ENCODE measurements at regions not wholly inside any gene's neighbourhood (a gene's known extent, or its start where the extent isn't known, plus 50 kb on each side); places are given as distances from the start of the nearest gene placed in this dataset.
"Not testable (repeated sequence)": the region's sequence is repeated elsewhere in the genome, so short reads cannot be mapped to it uniquely, and the experiment has no call there.

DNA sequence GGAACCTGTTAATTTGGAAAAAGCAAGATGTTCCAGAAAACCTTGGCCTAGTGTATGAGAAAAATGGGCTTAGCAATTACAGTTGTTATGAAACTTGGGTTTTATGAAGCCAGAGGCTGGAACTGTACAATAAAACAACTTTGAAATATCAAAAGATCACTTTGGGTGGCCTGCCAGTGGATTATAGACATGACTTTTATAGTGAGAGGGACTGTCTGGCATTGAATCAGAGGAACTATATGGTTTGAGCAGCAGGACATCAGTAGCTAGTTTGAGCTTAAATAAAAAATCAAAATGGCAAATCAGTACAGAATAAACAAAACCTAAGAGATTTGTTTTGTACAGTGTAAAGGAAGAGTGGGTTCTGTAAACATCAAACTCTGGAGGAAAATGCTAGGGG is 115.0 kb upstream of the PTPRG start:
- DNase-seq, result no peak

DNA sequence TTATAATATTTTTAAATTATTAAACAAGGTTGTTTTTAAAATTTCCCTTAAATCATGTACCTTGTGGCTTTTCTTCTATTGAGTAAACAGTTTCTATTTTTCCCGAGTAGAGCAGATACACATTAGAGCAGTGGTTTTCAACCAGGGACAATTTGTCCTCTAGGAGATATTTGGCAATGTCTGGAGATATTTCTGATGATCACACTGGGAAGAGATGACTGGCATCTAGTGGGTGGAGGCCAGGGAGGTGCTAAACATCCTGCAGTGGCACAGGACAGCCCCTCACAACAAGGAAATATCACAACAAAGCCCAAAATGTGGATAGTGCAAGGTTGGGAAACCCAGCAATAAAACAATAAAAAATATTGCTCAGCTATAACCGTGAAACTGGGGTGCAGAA is 113.0 kb upstream of the PTPRG start:
- DNase-seq, result no peak

DNA sequence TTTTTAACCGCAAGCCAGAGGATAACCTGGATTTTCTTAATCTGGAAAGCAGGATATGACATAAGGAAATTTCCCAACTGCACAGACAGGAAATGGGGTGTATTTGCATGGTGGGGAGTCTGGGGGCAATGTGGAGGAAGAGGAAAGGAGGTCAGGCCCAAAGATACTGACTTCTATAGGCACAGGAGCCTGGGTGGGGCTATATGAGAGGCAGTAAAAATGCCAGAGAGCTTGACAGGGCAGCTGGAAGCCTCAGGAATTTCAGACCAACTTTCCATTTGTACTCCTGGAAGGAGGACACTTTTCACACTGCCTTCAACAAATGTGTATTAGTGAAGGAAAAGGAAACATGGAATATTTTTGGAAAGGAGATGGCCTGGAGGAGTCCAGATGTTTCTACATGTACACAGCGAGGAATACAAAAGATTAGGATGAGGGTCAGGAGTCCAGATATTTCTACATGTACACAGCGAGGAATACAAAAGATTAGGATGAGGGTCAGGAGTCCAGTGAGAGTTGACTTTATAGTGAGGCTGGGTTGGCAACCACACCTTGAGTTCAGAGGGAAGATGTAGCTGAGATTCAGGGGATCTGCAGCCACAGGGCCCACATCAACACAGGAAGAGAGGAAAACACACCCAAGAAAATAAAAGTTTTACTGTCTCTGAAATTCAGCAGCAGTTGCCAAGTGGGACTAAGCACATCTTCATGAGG is 111.9 kb upstream of the PTPRG start:
- no peak for DNase-seq

DNA sequence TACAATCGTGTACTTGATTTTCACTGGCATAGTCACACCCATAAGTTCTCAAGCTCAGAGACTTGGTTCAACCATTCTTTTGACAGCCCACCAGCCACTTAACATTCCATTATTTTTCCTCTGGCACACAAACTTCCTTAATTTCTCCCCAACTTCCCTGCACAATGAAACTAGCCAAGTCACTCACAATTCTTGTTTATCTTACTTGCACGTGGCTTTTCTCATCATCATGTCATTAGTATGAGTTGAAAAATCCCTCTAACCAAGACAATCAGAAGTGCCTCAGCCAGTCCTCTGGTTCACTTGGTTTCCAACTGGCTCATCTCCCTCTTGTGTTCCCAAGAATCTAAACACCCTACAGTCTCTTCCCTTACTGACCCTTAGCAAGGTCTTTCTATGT is 110.5 kb upstream of the PTPRG start:
- DNase-seq, result no peak

DNA sequence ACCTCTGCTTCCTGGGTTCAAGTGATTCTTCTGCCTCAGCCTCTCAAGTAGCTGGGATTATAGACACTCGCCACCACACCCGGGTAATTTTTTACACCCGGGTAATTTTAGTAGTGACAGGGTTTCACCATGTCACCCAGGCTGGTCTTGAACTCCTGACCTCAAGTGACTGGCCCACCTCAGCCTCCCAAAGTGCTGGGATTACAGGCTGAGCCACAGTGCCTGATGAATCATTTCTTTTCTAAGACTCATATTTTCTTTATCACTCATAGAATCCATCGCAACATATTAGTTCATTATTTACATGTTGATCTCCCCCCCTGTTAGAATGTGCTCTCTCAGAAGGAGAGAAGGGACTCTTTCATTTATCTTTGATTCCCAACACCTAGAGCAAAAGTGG is 109.5 kb upstream of the PTPRG start:
- no peak for DNase-seq

DNA sequence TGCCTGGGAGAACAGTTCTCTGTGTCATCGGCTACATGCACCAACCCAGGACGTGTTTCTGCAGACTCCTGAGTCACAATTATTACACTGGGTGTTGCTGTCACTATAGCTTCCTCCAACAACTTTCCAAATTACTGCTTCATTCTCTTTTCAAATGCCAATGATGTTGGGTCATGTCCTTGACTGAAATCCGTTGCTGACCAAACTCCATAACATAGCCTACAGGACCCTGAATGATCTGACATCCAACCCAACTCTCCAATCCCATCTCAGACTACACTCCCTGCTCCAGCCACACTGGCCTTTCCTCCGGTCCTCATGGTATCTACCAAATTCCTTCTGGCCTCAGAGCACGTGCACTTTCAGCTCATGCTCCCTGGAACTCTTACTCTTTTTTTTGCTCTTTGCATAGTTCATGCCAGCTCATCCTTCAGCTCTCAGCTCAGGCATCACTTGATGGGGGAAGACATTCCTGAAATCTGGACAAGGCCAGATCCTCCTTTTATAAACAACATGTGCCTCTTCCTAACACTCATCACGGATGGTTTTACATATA is 108.8 kb upstream of the PTPRG start:
- no peak for DNase-seq

DNA sequence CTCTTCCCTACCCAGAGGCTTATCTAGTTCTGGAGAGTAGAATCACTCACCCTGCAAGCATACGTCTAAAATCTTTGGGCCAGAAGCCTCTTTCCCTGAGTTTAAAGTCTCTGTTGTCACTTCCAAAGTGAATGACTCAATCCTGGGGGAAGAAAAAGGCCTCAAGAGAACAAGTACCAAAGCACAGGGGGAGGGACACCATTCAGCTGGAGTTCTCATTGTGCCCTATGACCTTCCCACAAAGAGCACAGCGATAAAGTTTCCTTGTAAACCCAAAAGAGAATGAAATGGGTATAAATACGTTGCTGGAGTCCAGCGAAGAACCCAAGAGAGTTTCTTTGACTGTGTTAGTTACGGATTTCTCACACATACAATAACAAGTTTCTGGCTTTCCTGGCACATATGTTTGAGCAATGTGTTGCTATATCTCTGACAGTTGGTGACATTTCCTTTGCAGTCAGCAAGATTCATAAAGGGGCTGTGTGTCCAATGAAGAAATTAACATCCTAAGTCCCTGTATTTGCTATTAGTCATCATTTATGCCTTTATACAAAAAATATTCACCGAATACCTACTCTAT is 107.3 kb upstream of the PTPRG start:
- DNase-seq, result no peak

DNA sequence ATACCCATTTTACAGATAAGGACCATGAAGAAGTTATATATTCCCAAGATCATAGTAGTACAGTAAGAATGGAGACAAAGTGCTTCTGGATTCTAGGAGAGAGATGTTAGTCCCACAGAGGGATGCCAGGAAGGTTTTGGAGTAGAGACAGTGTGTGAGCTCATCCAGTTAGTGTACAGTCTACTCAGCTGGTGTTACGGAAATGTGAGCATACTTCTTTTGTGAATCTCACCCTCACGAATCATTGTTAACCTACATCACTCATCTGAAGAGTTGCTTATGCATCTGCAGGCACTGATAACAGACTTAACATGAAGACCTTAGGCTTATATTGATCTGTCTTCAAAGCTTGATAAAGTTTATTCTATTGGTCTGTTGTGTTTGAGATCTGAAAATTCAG is 106.6 kb upstream of the PTPRG start:
- no peak for DNase-seq

DNA sequence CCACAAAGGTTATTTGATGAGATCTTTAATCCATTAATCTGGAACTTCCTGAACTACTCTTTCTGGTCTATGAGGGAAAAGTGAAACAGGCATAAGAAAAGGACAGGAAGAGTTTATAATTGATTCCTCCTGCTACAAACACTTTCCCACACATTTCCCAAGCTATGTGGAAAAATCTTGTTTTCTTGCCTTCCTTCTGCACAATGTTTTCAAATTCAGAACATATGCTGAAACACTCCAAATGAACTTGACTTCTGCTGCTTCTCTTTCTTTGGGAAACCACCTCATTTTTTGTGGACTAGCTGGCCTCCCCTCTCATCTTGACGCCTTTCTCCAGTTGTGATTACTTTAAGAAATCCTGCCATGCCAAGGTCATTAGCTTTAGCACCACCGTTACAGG is 100.7 kb upstream of the PTPRG start:
- DNase-seq, result no peak

DNA sequence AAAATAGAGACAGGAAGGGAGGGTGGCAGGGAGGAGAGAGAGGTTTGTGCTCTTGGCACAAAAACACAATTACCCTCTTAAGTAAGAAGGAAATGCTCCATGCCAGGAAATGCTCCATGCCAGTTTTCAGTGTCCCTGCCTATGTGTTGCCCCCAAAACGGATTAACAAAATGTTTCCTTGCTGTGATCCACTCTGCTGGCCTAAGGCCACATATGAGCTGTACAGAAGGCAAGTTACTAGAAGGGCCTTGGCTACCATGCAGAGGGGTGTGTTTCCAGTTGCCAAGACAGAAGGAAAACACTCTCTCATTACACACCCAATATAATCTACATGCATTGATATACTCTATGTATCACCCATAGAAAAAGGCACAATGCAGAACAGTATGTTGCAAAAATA is 98.2 kb upstream of the PTPRG start:
- DNase-seq, result no peak

DNA sequence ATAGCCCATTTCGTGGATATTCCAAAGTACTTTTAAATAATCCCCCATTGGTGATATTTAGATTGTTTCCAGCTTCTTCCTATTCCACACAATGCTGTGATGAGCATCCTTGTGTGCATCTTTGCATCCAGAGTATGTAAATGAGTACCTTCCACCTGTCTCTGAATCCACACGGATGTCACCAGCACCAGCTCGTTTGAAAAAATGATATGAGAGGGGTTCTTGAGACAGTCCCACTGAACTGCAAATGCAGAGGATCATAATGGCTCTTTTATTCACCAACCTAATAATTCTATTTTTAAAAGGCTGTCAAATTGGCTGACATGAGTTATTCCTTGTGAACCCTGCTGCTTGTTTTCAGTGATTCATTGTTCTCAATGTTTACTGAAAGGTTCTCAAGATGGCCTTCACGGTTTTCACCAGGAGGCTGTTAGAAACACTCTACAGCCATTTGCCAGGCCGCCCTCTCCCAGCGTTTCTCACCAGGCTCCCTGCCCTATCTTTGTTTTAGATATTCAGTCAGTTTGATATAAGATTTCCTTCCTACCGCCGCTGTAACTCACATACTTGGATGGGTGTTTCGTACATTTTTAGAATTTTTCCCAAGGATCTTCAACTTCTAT is 96.7 kb upstream of the PTPRG start:
- DNase-seq, result no peak

DNA sequence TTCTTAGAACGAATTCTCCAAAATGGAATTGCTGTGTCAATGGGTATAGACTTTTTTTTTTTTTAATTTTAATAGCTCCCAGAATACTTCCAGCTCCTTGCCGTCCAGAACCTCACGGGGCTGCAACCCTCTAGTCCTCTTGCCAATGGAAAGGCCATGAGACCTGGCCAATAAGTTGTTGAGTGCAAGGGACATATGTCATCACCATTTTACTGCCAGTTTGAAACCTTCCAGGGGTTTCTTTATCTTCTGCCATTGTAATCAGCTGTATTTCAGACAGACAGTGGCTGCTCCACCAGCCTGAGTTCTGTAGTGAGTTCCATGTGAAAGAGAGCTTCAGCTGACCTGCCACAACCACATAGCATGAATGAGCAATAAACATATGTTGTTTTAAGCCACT is 95.0 kb upstream of the PTPRG start:
- no peak for DNase-seq

DNA sequence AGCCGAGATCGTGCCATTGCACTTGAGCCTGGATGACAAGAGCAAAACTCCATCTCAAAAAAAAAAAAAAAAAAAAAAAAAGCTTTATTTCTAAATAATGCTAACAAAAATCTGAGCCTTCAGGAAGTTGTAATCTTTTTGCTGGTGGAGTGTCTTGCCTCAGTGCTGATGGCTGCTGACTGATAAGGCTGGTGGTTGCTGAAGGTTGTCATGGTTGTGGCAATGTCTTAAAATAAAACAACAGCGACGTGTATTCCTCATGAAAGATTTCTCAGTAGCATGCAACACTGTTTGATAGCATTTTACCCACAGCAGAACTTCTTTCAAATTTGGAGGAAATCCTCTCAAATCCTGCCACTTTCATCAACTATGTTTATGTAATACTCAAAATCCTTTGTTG is 77.4 kb upstream of the PTPRG start:
- peak; percentile 3 for DNase-seq

DNA sequence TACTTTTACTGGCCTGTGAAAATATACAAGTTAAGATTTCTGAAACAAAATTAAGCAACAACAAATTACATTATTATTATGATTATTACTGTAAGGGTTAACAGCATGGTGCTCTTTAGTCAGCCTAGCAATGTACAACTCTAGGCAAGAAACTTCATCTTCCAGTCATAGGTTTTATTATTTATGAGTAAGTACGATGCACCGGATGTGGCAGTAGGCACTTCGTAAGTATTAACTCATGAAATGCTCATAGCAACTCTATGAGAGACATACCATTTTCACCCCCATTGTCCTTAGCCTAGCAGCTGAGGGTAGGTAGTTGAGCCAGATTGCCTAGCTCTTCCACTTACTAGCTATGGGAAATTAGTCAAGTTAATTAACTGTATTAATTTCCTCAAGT is 68.0 kb upstream of the PTPRG start:
- DNase-seq, result no peak

DNA sequence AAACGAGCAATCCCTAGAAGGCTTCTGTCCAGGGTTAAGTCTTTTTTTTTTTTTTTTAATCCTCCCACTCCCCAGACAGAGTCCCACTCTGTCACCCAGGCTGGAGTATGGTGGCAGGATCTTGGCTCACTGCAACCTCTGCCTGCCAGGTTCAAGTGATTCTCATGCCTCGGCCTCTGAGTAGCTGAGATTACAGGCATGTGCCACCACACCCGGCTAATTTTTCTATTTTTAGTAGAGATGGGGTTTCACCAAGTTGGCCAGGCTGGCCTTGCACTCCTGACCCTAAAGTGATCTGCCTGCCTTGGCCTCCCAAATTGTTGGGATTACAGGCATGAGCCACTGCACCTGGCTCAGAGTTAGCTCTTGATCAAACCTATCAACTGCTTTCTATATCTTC is 67.1 kb upstream of the PTPRG start:
- not testable (repeated sequence) for DNase-seq

DNA sequence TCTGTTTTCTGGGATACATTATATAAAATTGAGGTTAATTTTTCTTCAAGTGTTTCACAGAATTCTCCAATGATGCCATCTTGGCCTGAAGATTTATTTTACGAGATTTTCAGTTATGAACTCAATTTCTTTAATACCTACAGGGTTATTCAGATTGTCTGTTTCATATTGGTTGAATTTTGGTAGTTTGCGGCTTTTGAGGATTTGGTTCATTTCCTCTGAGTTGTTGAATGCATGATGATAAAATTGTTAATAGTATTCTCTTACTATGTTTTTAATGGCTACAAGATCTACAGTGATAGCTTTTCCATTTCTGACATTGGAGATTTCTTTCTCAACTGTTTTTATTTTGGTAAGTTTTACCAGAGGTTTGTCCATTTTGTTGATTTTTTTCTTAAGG is 63.9 kb upstream of the PTPRG start:
- DNase-seq, result no peak

DNA sequence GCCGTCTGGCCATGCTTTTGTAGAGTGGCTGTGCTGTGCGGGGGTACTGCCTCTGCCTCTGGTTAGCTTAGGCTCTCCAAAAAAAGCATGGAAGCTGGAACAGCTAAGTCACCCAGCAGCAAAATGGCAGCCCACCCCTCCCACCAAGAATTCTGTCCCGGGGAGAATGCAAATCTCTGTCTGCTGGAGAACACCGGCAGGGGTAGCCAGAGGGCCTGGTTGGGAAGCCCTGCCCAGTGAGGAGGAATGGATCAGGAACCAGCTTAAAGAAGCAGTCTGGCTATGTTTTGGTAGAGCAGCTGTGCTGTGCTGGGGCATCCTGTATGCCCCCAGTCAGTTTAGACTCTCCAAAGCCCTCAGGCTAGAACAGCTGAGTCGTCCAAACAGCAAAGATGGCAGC is 56.2 kb upstream of the PTPRG start:
- DNase-seq, result no peak

DNA sequence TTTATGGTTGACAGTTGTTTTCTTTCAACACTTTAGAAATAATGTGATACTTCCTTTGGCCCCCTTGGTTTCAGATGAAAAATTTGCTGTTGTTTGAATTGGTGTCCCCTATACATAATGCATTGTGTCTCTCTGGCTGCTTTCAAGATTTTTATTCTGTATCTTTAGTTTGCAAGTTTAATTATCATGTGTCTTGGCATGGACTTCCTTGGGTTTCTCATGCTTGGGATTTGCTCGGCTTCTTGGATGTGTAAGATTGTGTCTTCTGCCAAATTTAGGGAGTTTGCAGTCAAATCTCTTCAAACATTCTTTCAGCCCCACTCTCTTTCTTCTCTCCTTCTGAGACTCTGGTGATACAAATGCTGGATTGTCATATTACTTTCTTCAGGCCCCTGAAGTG is 53.4 kb upstream of the PTPRG start:
- DNase-seq, result no peak
